H1 (cell line): ENCODE measurements at regions not wholly inside any gene's neighbourhood (a gene's known extent, or its start where the extent isn't known, plus 50 kb on each side); places are given as distances from the start of the nearest gene placed in this dataset.
"Not testable (repeated sequence)": the region's sequence is repeated elsewhere in the genome, so short reads cannot be mapped to it uniquely, and the experiment has no call there.

Experiments
- CTCF ChIA-PET: fragments of 300-600 bp; sonication (Branson Sonifier 250); formaldehyde crosslinking; loops from one replicate; lab custom pipeline; 2021; ENCODE audit not compliant: partially characterized antibody; lab: Charles Lee
- POLR2A ChIA-PET: fragments of 300-600 bp; sonication (Branson Sonifier 250); formaldehyde crosslinking; loops from one replicate; lab custom pipeline; 2021; ENCODE audit warnings: inconsistent platforms; ENCODE audit not compliant: partially characterized antibody; lab: Charles Lee
- DNase-seq, 2 experiments: peaks; one replicate each; pipeline versions ENCODE4 v3.0.0 to v3.0.0-alpha.2; 2010 to 2022; ENCODE audit warnings: low spot score in 2 of 2, low read depth in 1 of 2, mixed read lengths in 1 of 2
- FAIRE-seq: peaks from 2 replicates; lab custom pipeline; 2011; peaks lifted over from hg19 to GRCh38; lab: Jason Lieb, UNC
- H2AFZ ChIP-seq: 2 replicates; pipeline ENCODE4 v1.8.1; 2012; ENCODE audit warnings: low read length, inconsistent platforms
- H2AK5ac ChIP-seq: 2 replicates; pipeline ENCODE4 v1.6.1; 2013; ENCODE audit warnings: low read depth, low read length
- H2BK120ac ChIP-seq: replicated peaks from 2 replicates; pipeline ENCODE3; 2013; ENCODE audit warnings: low read depth, low read length, inconsistent platforms
- H2BK12ac ChIP-seq: 2 replicates; pipeline ENCODE4 v1.6.1; 2013; ENCODE audit warnings: low read depth, low read length
- H2BK15ac ChIP-seq: 2 replicates; pipeline ENCODE4 v1.6.1; 2013; ENCODE audit warnings: low read length
- H2BK20ac ChIP-seq: 2 replicates; pipeline ENCODE4 v1.6.1; 2013; ENCODE audit warnings: low read length
- H2BK5ac ChIP-seq: 2 replicates; pipeline ENCODE4 v1.6.1; 2013; ENCODE audit warnings: low read depth, low read length
- H3K14ac ChIP-seq: 2 replicates; pipeline ENCODE4 v1.6.1; 2013; ENCODE audit warnings: inconsistent platforms; ENCODE audit not compliant: insufficient read length
- H3K18ac ChIP-seq: 2 replicates; pipeline ENCODE4 v1.6.1; 2013; ENCODE audit warnings: low read length; ENCODE audit errors: extremely low read depth
- H3K23ac ChIP-seq: 2 replicates; pipeline ENCODE4 v1.6.1; 2013; ENCODE audit warnings: inconsistent platforms; ENCODE audit not compliant: insufficient read length
- H3K23me2 ChIP-seq: 2 replicates; pipeline ENCODE4 v1.6.1; 2013; ENCODE audit warnings: low read depth, low read length
- H3K27ac ChIP-seq: 2 replicates; pipeline ENCODE4 v1.6.1; 2011; ENCODE audit warnings: low read depth, low read length, inconsistent platforms
- H3K27me3 ChIP-seq, 4 experiments: replicated peaks in 1 of 4; 1 replicate in 1 of 4; 2 replicates in 3 of 4; pipeline versions ENCODE4 v1.6.1 to v1.8.1; 2011 to 2013; ENCODE audit warnings: low read length in 3 of 4, mild to moderate bottlenecking in 3 of 4, inconsistent platforms in 2 of 4, mixed read lengths in 2 of 4, moderate library complexity in 1 of 4; ENCODE audit not compliant: control insufficient read depth in 3 of 4, insufficient read depth in 3 of 4; ENCODE audit errors: extremely low read depth in 1 of 4
- H3K36me3 ChIP-seq, 4 experiments: 2 replicates each; pipeline versions ENCODE4 v1.6.1 to v1.8.1; 2011 to 2013; ENCODE audit warnings: mild to moderate bottlenecking in 4 of 4, low read length in 3 of 4, moderate library complexity in 2 of 4, control low read depth in 1 of 4, inconsistent platforms in 1 of 4; ENCODE audit not compliant: insufficient read depth in 4 of 4, control insufficient read depth in 2 of 4
- H3K4ac ChIP-seq: replicated peaks from 2 replicates; pipeline ENCODE3; 2013; ENCODE audit warnings: low read length, low read depth, mixed read lengths, inconsistent platforms; ENCODE audit not compliant: insufficient read length
- H3K4me1 ChIP-seq, 4 experiments: replicated peaks in 1 of 4; 1 replicate in 1 of 4; 2 replicates in 3 of 4; pipeline versions ENCODE4 v1.6.1 to v1.8.1; 2011 to 2013; ENCODE audit warnings: low read length in 3 of 4, inconsistent platforms in 2 of 4, mixed read lengths in 1 of 4; ENCODE audit not compliant: insufficient read depth in 4 of 4, control insufficient read depth in 3 of 4
- H3K4me2 ChIP-seq, 2 experiments: 2 replicates each; pipeline versions ENCODE4 v1.6.1 to v1.8.1; 2011 to 2013; ENCODE audit warnings: low read depth in 2 of 2, low read length in 2 of 2, control low read depth in 1 of 2, inconsistent platforms in 1 of 2, mild to moderate bottlenecking in 1 of 2; ENCODE audit not compliant: insufficient read depth in 1 of 2
- H3K4me3 ChIP-seq, 4 experiments: fragments of 200-600, 300-600 bp in 1 of 4; sonication (generic), shearing (Covaris generic), sonication (Bioruptor Twin) in 1 of 4; 2 replicates each; pipeline versions ENCODE4 v1.5.1 to v1.8.1; 2011 to 2016; ENCODE audit warnings: low read length in 4 of 4, low read depth in 3 of 4, control low read depth in 2 of 4, inconsistent platforms in 2 of 4, mild to moderate bottlenecking in 2 of 4, mixed read lengths in 1 of 4, moderate library complexity in 1 of 4; ENCODE audit not compliant: insufficient read depth in 2 of 4; ENCODE audit errors: extremely low read depth in 1 of 4
- H3K56ac ChIP-seq: replicated peaks from 2 replicates; pipeline ENCODE3; 2013; ENCODE audit warnings: low read depth, mild to moderate bottlenecking, mixed read lengths, low read length, inconsistent platforms; ENCODE audit not compliant: insufficient read length
- H3K79me1 ChIP-seq: 2 replicates; pipeline ENCODE4 v1.6.1; 2013; ENCODE audit warnings: low read depth, low read length, control low read depth
- H3K79me2 ChIP-seq, 2 experiments: 2 replicates each; pipeline versions ENCODE4 v1.6.1 to v1.8.1; 2012 to 2013; ENCODE audit warnings: low read length in 2 of 2, mild to moderate bottlenecking in 2 of 2, inconsistent platforms in 1 of 2; ENCODE audit not compliant: insufficient read depth in 2 of 2, control insufficient read depth in 1 of 2
- H3K9ac ChIP-seq, 4 experiments: replicated peaks in 1 of 4; 1 replicate in 1 of 4; 2 replicates in 3 of 4; pipeline versions ENCODE4 v1.6.1 to v1.8.1; 2011 to 2013; ENCODE audit warnings: low read depth in 3 of 4, low read length in 3 of 4, control low read depth in 2 of 4, mild to moderate bottlenecking in 2 of 4, moderate library complexity in 2 of 4, inconsistent platforms in 1 of 4; ENCODE audit errors: extremely low read depth in 1 of 4
- H3K9me3 ChIP-seq, 2 experiments: 2 replicates each; pipeline versions ENCODE4 v1.6.1 to v1.8.1; 2012 to 2013; ENCODE audit warnings: mild to moderate bottlenecking in 2 of 2, moderate library complexity in 2 of 2, control low read depth in 1 of 2, inconsistent platforms in 1 of 2, low read depth in 1 of 2, low read length in 1 of 2, mixed read lengths in 1 of 2; ENCODE audit not compliant: insufficient read depth in 2 of 2
- H4K20me1 ChIP-seq, 2 experiments: replicated peaks in 1 of 2; 2 replicates each; pipeline versions ENCODE3 to v1.8.1; 2011 to 2013; ENCODE audit warnings: inconsistent platforms in 2 of 2, low read length in 2 of 2, mild to moderate bottlenecking in 1 of 2; ENCODE audit not compliant: insufficient read depth in 2 of 2, control insufficient read depth in 1 of 2
- H4K5ac ChIP-seq: 2 replicates; pipeline ENCODE4 v1.6.1; 2013; ENCODE audit warnings: low read length, low read depth, mixed read lengths, inconsistent platforms; ENCODE audit not compliant: insufficient read length
- H4K8ac ChIP-seq: 2 replicates; pipeline ENCODE4 v1.8.0; 2013; ENCODE audit warnings: mild to moderate bottlenecking, moderate library complexity, low read length, inconsistent platforms; ENCODE audit not compliant: insufficient read depth; ENCODE audit errors: extremely low read depth
- H4K91ac ChIP-seq: replicated peaks from 2 replicates; pipeline ENCODE3; 2013; ENCODE audit warnings: low read length, mixed read lengths, inconsistent platforms; ENCODE audit not compliant: insufficient read length
- WGBS, 2 experiments: shearing (Covaris generic) in 1 of 2; methylation state at CpG; one replicate each; pipeline versions ENCODE4 v1.1.6 to v1.1.7; 2013 to 2015; ENCODE audit warnings: low lambda C conversion rate in 2 of 2, mixed read lengths in 2 of 2, inconsistent platforms in 1 of 2, low coverage in 1 of 2, missing lambda C conversion rate in 1 of 2; ENCODE audit not compliant: insufficient replicate concordance in 2 of 2, insufficient coverage in 1 of 2, insufficient read length in 1 of 2; ENCODE audit errors: extremely low coverage in 1 of 2, missing lambda C conversion rate in 1 of 2; 5-methylcytosine and 5-hydroxymethylcytosine counted together

DNA sequence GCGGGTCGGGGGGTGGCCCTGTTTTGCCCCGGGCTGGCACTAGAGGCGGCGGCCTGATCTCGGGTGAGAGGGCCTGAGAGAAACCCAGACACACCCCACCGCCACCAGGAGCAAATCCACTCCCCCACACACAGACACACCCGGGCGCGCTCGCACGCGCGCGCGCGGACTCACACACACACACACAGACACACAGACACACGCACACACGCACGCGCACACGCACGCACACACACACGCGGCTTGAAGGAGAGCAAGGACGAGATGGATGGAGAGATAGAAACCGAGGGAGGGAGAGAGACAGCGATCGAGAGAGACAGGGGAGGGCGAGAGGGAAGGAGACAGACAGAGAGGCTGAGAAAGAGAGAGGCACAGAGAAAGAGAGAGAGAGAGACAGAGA is 108.8 kb upstream of the RHOU start:
- H3K56ac ChIP-seq, H3K14ac ChIP-seq, H2AK5ac ChIP-seq, H4K20me1 ChIP-seq, H3K79me1 ChIP-seq, H4K91ac ChIP-seq, H3K4me3 ChIP-seq, H2BK12ac ChIP-seq, H3K23me2 ChIP-seq, H2BK120ac ChIP-seq, H3K27ac ChIP-seq, H3K36me3 ChIP-seq, H2BK20ac ChIP-seq, H3K9ac ChIP-seq, H4K8ac ChIP-seq, H4K5ac ChIP-seq, CTCF ChIA-PET, FAIRE-seq, DNase-seq, H2AFZ ChIP-seq, POLR2A ChIA-PET, H3K27me3 ChIP-seq, H2BK5ac ChIP-seq, H3K4me2 ChIP-seq, H3K4me1 ChIP-seq, H3K18ac ChIP-seq, H3K23ac ChIP-seq, H2BK15ac ChIP-seq, H3K4ac ChIP-seq, H3K79me2 ChIP-seq: not testable (repeated sequence)
- 90% methylated on average over 19 of the region's 30 CpGs; no CpG with 5 or more reads in 1 of the 2 experiments for WGBS, 2 experiments
- H3K9me3 ChIP-seq = peaks cover 0 to 10% of the 10 kb centered on the region in 2 experiments; a peak in 1 of 4 replicates

DNA sequence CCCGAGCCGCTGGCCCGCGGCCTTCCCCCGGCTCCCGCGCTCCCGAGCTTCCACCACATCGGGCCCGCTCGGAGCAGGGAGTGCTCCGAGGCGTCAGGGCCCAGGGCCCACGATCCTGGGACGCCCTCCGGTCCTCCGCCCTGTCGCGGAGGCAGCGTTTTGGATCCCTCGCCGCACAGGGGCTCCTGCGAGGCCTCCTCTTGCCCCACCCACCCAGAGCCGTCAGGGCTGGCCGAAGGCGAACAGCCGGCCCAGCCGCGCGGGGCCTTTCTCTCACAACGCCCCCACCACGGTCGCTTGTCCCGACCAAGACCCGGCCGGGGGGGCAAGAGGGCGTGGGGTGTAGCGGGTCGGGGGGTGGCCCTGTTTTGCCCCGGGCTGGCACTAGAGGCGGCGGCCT is 102.4 kb upstream of the RHOU start:
- H2BK120ac ChIP-seq, H2BK5ac ChIP-seq, H4K20me1 ChIP-seq, H2BK20ac ChIP-seq, H3K4ac ChIP-seq, CTCF ChIA-PET, H2AFZ ChIP-seq, H3K79me2 ChIP-seq, H3K27ac ChIP-seq, FAIRE-seq, H2BK12ac ChIP-seq, H3K14ac ChIP-seq, H2BK15ac ChIP-seq, H2AK5ac ChIP-seq, H3K56ac ChIP-seq, H3K23me2 ChIP-seq, POLR2A ChIA-PET, H3K23ac ChIP-seq, H4K5ac ChIP-seq, H3K27me3 ChIP-seq, H4K91ac ChIP-seq, H3K79me1 ChIP-seq, H3K36me3 ChIP-seq, H3K4me1 ChIP-seq, H3K18ac ChIP-seq, H4K8ac ChIP-seq: not testable (repeated sequence)
- H3K9me3 ChIP-seq = peaks cover 0 to 12% of the 10 kb centered on the region in 2 experiments; a peak in 1 of 4 replicates
- DNase-seq = peak in 1 of 2 experiments; percentile 62
- peak overlapping the region in 1 of 4 experiments; percentile 49; a peak in 1 of 7 replicates for H3K9ac ChIP-seq
- WGBS, 2 experiments = 25% methylated on average over 4 of the region's 42 CpGs; no CpG with 5 or more reads in 1 of the 2 experiments
- H3K4me2 ChIP-seq = peak overlapping the region in 1 of 2 experiments; percentile 55; a peak in 1 of 4 replicates
- peak overlapping the region in 1 of 4 experiments; percentile 53; a peak in 2 of 8 replicates for H3K4me3 ChIP-seq
